LoVo (cell line): ENCODE measurements at regions not wholly inside any gene's neighbourhood (a gene's known extent, or its start where the extent isn't known, plus 50 kb on each side); places are given as distances from the start of the nearest gene placed in this dataset.

Experiments used
- DNase-seq: peaks from one replicate; pipeline ENCODE4 v3.0.0-alpha.2; 2016; ENCODE audit warnings: low spot score

- no peak for DNase-seq
Measured at GRCh38 chrX:131703646-131704045, 159.8 kb downstream of the OR13H1 start.

- no peak for DNase-seq
Measured at GRCh38 chrX:131704136-131704695, 160.3 kb downstream of the OR13H1 start.

- no peak for DNase-seq
Measured at GRCh38 chrX:131709553-131709952, 165.7 kb downstream of the OR13H1 start.

- no peak for DNase-seq
Measured at GRCh38 chrX:131711478-131711867, 167.6 kb downstream of the OR13H1 start.

GRCh38 chrX:131723646-131724045 lies 179.8 kb downstream of the OR13H1 start:
- DNase-seq, result no peak

- DNase-seq, result no peak
Measured at GRCh38 chrX:131724292-131724691, 180.4 kb downstream of the OR13H1 start.

- DNase-seq, result no peak
Measured at GRCh38 chrX:131725001-131725654, 181.3 kb downstream of the OR13H1 start.

- DNase-seq, result no peak
Measured at GRCh38 chrX:131727778-131728177, 183.9 kb downstream of the OR13H1 start.

- no peak for DNase-seq
Measured at GRCh38 chrX:131728295-131729145, 184.6 kb downstream of the OR13H1 start.

- no peak for DNase-seq
Measured at GRCh38 chrX:131729295-131729694, 185.4 kb downstream of the OR13H1 start.

GRCh38 chrX:131734621-131735020 lies 190.7 kb downstream of the OR13H1 start:
- DNase-seq, result no peak

GRCh38 chrX:131735127-131735526 lies 191.3 kb downstream of the OR13H1 start:
- no peak for DNase-seq

GRCh38 chrX:131739823-131740222 lies 195.9 kb downstream of the OR13H1 start:
- DNase-seq, result no peak

- no peak for DNase-seq
Measured at GRCh38 chrX:131741103-131741581, 197.3 kb downstream of the OR13H1 start.

- no peak for DNase-seq
Measured at GRCh38 chrX:131745942-131746489, 202.1 kb downstream of the OR13H1 start.

GRCh38 chrX:131746491-131746968 lies 202.7 kb downstream of the OR13H1 start:
- peak; percentile 69 for DNase-seq

- DNase-seq, result no peak
Measured at GRCh38 chrX:131747173-131747572, 203.3 kb downstream of the OR13H1 start.

- DNase-seq, result no peak
Measured at GRCh38 chrX:131752493-131753198, 208.8 kb downstream of the OR13H1 start.

- no peak for DNase-seq
Measured at GRCh38 chrX:131762802-131763234, 218.9 kb downstream of the OR13H1 start.

- DNase-seq, result peak; percentile 18
Measured at GRCh38 chrX:131763674-131764073, 219.8 kb downstream of the OR13H1 start.

GRCh38 chrX:131764216-131764615 lies 220.3 kb downstream of the OR13H1 start:
- no peak for DNase-seq
